Raji (cell line): ENCODE measurements at regions not wholly inside any gene's neighbourhood (a gene's known extent, or its start where the extent isn't known, plus 50 kb on each side); places are given as distances from the start of the nearest gene placed in this dataset.

Experiments used
- POLR2A ChIP-seq: IDR thresholded peaks from 2 replicates; pipeline ENCODE4 v1.6.1; 2011; ENCODE audit warnings: low read depth, low read length, control low read depth; ENCODE audit not compliant: insufficient read depth

DNA sequence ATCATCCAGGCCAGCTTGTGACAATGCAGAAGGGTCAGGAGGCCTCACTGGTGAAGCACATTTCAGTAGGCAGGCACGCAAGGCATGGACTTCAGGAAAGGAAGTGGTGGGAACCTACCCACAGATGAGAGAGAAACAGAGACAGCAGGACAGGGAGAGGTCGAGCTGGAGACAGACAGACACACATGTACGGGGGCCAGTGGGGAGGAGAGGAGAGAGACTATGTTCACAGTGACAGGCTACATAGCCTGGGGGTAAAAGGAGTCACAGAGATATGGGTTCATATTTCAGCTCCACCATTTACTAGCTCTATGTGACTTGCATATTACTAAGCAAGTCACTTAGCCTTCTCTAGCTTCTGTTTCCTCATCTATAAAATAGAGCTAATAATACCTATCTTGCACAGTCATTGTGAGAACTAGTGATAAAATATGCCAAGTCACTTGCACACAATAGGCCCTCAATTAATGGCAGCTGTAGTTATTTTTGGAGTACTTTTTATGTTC lies 91.1 kb upstream of the FUT8 start:
- TF ChIP-seq POLR2A: no peak

DNA sequence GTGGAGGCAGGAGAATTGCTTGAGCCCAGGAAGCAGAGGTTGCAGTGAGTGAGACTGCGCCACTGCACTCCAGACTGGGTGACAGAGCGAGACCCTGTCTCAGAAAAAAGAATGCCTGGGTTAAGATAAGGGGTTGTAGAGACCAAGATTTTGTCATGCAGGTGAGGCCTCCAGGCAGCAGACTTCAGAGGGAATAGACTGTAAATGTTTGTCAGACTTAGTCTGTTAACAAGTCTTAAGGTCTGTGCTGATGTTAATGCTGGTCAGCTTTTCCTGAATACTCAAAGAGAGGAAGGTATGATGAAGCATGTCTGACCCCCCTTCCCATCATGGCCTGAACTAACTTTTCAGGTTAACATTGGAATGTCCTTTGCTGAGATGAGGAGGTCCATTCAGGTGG lies 83.0 kb upstream of the FUT8 start:
- no peak for TF ChIP-seq POLR2A

DNA sequence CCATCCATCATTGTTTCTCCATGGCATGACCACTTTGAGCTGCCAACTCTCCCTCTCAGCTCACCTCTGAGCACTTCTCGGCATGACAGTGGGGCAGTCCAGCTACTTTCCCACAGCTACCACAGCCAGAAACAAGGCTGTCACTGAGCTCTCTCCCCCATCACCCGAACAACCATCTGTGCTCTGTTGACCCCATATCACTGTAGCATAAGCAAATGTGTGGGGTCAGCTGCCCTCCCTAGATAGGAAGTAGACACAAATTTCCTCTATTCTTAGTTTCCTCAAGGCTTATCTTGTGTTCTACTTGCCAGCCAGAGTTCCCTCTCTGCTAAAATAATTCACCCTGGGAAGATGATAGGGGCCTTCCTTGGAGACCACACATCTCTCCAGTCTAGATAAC lies 82.6 kb upstream of the FUT8 start:
- TF ChIP-seq POLR2A: peak; percentile 56

DNA sequence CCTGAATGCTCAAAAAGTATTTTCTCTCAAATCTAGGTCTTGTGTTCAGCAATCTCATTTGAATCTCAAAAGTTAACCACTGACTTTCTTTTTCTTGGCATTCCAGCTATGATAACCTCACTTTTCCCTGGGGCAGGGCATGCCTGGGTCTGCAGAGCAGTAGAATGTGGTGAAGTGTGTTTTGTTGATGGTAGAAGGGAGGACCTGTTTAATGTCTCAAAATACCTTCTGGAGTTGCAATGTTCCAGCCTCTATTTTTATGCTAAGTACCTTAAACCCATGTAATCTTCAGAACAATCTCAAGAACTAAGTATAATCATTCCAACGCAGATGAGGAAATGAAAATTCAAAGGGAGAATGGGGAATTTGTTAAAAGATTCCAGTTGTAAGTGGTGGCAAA lies 82.1 kb upstream of the FUT8 start:
- TF ChIP-seq POLR2A: no peak

DNA sequence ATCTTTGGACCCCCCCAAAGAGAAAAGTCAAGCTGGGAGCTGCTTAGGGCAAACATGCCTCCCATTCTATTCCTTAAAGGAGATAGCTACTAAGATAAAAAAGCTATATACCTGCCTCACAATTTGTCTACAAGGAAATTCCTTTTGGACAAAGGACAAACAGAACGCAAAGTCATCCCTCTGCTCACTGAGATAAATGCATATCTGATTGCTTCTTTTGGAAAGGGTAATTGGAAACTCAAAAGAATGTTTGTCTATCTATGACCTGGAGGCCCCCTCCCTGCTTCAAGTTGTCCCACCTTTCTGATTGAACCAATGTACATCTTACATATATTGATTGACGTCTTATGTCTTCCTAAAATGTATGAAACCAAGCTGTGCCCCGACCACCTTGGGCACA lies 80.9 kb upstream of the FUT8 start:
- no peak for TF ChIP-seq POLR2A

DNA sequence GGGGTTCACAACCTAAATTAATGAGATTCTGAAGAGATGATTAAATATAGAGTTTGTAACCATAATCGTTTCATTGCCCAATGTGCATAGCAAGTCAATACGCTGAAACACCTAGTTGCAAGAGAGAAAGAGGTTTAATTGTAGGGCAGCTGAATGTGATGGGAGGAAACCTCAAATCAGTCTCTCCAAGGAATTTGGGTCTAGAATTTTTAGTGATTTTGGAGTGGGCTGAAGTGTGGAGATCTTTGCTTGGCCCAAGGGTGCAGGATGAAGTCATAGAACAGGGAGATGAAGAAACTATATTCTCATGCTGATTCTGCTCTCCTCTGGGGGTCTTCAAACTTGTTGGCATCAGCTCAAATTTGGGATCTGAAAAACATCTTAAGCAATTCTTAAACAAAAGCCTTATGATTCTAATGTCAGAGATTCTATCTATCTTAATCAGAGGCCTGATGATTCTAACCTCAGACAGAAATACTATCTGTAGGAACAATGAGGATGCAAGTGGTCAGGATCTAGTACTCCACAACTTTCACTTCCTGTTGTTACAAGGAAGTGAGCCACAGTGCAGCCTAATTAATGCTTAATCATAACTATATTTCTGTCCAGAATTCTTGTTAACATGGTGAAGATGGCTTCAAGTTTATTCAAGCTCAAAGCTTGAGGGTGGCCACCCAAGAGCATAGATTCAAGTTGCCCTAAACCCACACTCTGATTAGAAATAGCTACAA lies 80.2 kb upstream of the FUT8 start:
- TF ChIP-seq POLR2A: no peak

DNA sequence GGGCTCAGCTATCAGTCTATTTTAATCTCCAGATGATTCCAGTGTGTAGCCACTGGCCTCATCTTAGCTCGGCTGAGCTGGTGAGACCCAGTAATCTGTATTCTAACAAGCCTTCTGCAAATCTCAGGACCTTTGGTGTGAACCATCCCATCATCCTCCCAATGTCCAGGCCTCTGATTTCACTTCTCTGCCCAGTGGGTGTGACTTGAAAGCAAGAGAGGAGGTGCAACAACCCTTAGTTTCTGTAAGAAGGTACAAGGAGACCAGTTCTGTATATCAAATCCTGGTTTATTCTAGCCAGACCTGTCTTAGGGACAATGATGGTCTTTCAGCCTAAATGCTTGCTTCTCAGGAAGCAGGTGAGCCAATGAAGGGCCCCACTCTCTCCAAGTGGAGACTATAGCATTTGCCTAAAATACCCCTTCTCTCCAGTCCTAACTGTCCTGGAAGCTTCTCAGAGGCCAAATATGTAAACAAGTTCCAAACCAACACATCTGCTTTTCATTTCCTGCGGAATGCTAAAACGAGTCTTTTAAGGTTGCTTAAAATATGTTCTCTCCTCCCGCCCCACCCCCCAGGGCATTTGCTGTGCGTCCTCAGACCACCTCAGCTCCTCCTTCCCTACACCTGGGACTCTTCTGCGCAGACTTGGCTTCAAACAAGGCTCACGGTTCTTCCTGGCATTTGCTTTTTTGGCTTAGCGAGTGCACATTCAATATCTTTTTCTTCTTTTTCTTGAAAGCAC lies 78.4 kb upstream of the FUT8 start:
- TF ChIP-seq POLR2A: no peak

DNA sequence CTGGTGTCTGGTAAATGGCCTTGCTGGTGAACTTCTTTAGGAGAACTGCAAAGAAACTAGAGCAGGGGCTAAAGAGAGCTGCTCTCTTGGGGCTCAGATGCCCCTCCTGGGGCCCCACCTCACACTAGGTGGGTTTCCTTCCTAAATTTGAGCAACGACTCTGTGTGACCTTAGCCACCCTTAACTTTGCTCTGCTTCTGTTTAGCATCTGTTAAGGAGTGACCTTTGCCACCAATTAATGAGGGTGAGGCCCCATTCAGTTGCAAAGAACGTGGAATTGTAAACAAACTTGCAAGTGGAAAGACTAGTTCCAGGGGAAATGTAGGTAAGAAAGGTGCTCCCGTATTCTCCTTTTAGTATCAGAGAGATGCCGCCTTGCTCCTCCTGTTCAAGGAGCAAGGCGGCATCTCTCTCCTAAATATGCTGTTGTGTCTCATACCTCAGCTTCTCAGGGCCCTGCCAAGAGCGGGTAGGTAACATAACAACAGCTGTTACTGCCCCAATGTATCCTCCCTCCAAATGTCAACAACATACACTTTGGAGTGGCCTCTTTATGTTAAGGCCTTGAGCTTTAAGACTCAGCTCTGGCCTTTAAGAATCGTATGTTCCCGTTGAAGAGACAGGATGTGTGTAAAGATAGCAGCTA lies 77.6 kb upstream of the FUT8 start:
- TF ChIP-seq POLR2A: no peak

DNA sequence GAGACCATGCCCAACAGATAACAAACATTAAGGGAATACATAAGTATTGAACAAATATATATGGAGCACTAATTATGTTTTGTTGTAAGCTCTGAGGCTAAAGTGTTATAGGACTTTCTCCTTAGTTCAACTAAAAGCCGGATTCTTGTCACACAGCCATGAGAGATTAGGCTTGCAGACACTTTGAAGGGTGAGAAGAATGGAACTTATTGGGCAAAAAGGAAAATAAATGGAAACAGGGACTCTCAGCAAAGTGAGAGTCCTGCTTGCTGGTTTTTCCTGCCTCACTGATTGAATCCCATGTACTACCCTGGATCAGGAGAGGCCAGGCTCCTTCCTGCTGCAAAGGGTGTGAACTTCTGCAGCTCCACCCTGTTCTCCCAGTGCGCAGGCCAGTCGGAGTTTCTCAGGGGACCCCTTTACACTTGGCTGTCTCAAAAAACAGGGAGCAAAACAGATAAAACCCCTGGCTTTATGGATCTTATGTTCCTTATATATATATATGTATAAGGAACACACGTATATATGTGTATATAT lies 77.1 kb upstream of the FUT8 start:
- no peak for TF ChIP-seq POLR2A

DNA sequence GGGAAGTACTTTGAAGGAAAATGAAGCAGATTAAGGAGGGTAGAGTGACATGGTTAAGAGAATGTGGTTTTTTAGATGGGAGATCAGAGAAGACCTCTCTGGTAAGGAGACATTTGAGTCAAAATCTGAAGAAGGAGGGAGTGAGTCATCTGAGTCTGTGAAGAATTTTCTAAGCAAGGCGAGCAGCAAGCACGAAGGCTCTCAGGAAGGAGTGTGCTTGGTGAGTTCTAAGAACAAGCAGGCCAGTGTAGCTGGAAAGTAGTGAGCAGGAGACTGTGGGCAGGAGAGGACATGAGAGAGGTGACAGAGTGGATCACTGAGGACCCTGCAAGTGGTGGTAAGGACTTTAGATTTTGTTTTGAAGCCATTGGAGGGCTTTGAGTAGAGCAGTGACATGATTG lies 76.3 kb upstream of the FUT8 start:
- no peak for TF ChIP-seq POLR2A

DNA sequence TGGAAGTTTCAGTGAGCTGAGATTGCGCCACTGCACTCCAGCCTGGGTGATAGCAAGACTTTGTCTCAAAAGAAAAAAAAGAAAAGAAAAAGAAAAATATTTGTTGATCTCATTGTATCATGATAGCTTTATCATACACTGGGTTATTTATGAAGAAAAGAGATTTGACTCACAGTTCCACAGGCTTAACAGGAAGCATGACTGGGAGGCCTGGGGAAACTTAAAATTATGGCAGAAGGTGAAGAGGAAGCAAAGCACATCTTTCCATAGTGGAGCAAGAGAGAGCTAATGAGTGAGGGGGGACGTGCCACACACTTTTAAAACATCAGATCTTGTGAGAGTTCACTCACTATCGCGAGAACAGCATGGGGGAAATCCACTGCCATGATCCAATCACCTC lies 72.7 kb upstream of the FUT8 start:
- TF ChIP-seq POLR2A: no peak

DNA sequence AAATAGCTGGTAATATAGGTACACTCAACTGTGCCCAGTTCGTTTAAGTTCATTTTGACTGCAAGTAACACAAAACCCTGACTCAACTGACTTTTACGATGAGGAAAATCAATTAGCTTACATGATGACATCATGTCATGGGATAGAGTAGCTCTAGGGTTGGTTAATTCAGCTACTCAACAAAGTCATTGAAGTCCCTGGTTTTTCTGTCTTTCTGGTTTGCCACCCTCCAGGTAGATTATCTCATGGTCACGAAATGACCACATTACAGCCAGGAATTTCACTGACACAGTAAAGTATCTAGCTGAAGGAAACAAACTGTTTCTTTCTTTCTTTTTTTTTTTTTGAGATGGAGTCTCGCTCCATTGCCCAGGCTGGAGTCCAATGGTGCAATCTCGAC lies 68.5 kb upstream of the FUT8 start:
- TF ChIP-seq POLR2A: no peak

DNA sequence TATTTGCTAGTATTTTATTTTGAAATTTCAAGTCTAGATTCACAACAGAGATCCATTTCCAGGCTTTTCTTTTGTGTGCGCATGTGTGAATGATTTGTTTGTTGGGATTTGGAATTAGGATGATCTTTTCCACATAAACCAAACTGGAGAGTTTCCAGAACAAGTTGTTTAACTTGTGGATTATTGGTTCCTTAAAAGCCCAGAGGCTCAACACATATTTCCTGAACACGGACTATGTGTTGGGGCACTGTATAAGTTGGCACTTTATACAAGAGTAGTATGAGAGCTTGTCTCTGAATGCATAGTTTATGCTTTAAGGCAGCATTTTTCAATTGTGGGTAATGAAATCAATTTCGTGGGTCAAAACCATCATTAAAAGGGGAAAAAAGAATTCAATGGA lies 67.3 kb upstream of the FUT8 start:
- TF ChIP-seq POLR2A: no peak

DNA sequence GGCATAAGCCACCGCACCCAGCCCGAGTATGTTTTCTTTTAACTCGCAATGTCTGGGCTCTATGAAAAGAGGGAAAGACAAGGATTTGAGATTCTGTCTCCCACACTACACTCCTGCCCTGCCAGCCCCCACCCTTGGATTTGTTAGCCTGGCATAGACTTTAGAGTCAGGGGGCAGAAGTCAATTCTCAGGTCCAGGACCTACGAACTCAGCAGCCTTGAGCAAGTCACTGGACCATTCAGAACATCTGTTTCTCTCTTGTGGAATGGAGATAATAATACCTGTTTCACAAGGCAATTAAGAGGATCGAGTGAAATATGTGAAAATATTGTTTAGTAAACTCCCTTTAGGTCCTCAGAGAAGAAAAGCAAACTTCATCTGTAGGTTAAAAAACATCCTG lies 66.1 kb upstream of the FUT8 start:
- TF ChIP-seq POLR2A: no peak

DNA sequence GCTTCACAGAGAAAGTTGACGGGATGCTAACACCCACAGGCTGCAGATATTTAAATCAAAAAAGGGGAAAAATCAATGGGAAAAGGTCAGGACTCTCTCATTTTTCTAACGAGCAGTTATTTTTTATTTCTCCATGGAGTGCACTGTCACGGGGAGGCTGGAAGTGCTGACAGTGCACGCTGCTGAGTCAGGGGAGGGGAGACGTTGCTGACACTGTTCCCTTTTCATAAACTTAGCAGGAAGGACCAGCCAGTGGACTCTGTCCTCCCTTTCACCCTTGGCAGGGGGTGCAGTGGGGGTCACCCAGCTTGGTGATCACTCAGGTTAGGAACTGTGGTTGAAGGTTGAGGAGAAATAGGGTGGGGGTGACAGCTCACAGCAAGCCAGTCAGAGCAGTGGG lies 65.6 kb upstream of the FUT8 start:
- TF ChIP-seq POLR2A: no peak

DNA sequence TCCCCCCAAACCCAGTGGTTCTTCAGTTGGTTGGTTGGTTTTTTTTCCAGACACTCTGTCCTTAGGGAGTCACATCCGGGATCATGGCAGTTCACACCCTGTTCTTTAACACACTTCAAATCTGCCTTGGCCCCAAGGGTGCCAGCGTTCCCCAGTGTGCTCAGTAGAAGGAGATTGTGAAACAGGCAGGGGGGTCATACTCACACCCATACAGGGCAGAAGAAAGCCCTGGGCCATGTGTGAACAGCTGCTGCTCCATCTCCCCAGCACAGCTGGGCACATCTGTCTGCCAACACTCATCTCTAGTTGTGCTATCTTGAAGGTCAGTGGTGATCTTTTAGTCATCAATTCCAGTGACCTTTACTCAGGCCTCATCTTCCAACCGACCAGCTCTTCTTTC lies 64.4 kb upstream of the FUT8 start:
- TF ChIP-seq POLR2A: no peak
